OCI-LY7 (cell line): ENCODE measurements at regions not wholly inside any gene's neighbourhood (a gene's known extent, or its start where the extent isn't known, plus 50 kb on each side); places are given as distances from the start of the nearest gene placed in this dataset.

Experiments used
- BruUV-seq: library from RNA; stranded (reverse); fragments of 400-500 nt; replicated peaks from 2 replicates; lab custom pipeline; 2021; lab: Mats Ljungman, UMichigan
- CTCF ChIA-PET: fragments of 300-600 bp; sonication (Branson Sonifier 250); formaldehyde crosslinking; loops from one replicate; lab custom pipeline; 2022; ENCODE audit warnings: antibody characterized with exemption; ENCODE audit not compliant: unreplicated experiment; lab: Charles Lee
- POLR2A ChIA-PET: fragments of 300-600 bp; sonication (Branson Sonifier 250); formaldehyde crosslinking; loops from one replicate; lab custom pipeline; 2022; ENCODE audit warnings: antibody characterized with exemption; lab: Charles Lee
- DNase-seq: peaks from one replicate; pipeline ENCODE4 v3.0.0-alpha.2; 2015; ENCODE audit warnings: low spot score
- H2AFZ ChIP-seq: fragments of 200-600 bp; sonication (generic), shearing (Covaris generic); 2 replicates; pipeline ENCODE4 v1.6.1; 2014; ENCODE audit warnings: mild to moderate bottlenecking, antibody characterized with exemption, low read length, moderate library complexity
- H3K27ac ChIP-seq: fragments of 200-600 bp; sonication (generic); 2 replicates; pipeline ENCODE4 v1.5.1; 2014; ENCODE audit warnings: mixed run types, low read depth, mild to moderate bottlenecking, moderate library complexity, low read length, inconsistent platforms; ENCODE audit not compliant: poor library complexity, severe bottlenecking
- H3K36me3 ChIP-seq: fragments of 200-600 bp; sonication (generic); 2 replicates; pipeline ENCODE4 v1.6.1; 2014; ENCODE audit warnings: mild to moderate bottlenecking, antibody characterized with exemption, low read length, moderate library complexity, mixed read lengths; ENCODE audit not compliant: insufficient read depth
- H3K4me1 ChIP-seq: fragments of 200-600 bp; sonication (generic); 2 replicates; pipeline ENCODE4 v1.5.1; 2014; ENCODE audit warnings: mild to moderate bottlenecking, low read length; ENCODE audit not compliant: insufficient read depth, poor library complexity, severe bottlenecking
- H3K4me2 ChIP-seq: fragments of 200-600 bp; sonication (generic); 2 replicates; pipeline ENCODE4 v1.6.1; 2014; ENCODE audit warnings: mild to moderate bottlenecking, low read length
- H3K4me3 ChIP-seq: fragments of 200-600 bp; sonication (generic); 2 replicates; pipeline ENCODE4 v1.5.1; 2014; ENCODE audit warnings: mild to moderate bottlenecking, low read depth, low read length; ENCODE audit not compliant: poor library complexity, severe bottlenecking
- H3K79me2 ChIP-seq: fragments of 200-600 bp; sonication (generic); 2 replicates; pipeline ENCODE4 v1.6.1; 2016; ENCODE audit warnings: low read depth, mild to moderate bottlenecking, low read length, moderate library complexity, mixed read lengths; ENCODE audit not compliant: insufficient read depth
- H3K9me2 ChIP-seq: fragments of 200-600 bp; sonication (generic); 2 replicates; pipeline ENCODE4 v1.6.1; 2016; ENCODE audit warnings: mild to moderate bottlenecking, low read length, mixed read lengths; ENCODE audit not compliant: insufficient read depth
- H3K9me3 ChIP-seq: fragments of 200-600 bp; sonication (generic); 2 replicates; pipeline ENCODE4 v1.6.1; 2014; ENCODE audit warnings: mild to moderate bottlenecking, mixed run types, low read length, mixed read lengths
- H4K20me1 ChIP-seq: fragments of 200-600 bp; sonication (generic); 2 replicates; pipeline ENCODE4 v1.6.1; 2014; ENCODE audit warnings: mild to moderate bottlenecking, antibody characterized with exemption, low read length, moderate library complexity, mixed read lengths; ENCODE audit not compliant: insufficient read depth
- EZH2phosphoT487 ChIP-seq: fragments of 200-600 bp; sonication (generic); IDR thresholded peaks from 2 replicates; pipeline ENCODE4 v1.6.1; 2018; ENCODE audit warnings: low read depth, borderline replicate concordance, mild to moderate bottlenecking, mixed run types, antibody characterized with exemption, low read length, moderate library complexity, mixed read lengths
- intact Hi-C: fragments of 100-400 bp; cut with micrococcal nuclease; formaldehyde crosslinking; loops from one replicate; pipeline ENCODE4 v1.10.0; 2022; ENCODE audit not compliant: unreplicated experiment
- TF ChIP-seq, protein P1 (sequence below): fragments of 200-600 bp; sonication (generic); conservative IDR thresholded peaks from 2 replicates; pipeline ENCODE4 v1.5.1; 2014; ENCODE audit warnings: mild to moderate bottlenecking, antibody characterized with exemption, low read length, moderate library complexity, mixed read lengths

DNA sequence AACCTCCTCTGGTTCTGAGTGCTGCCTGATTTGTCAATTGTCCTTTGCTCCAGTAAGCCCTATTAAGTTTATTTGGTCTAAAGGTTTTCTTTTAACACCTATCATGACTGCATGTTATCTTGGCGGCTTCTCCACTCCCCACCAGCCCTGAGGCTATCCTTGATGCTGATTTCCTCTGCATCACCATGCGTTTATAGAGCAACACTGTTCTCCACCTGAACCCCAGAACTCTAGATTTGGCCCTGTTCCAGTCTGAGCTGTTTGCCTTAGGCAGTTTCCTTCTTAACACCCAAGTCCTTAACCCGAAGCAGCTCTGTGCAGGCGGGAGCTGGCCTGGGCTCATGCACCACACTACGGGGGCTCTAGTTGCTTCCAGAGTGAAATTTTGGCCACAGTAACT lies 98.2 kb upstream of the NPAS2 start:
- TF ChIP-seq, protein P1, sequence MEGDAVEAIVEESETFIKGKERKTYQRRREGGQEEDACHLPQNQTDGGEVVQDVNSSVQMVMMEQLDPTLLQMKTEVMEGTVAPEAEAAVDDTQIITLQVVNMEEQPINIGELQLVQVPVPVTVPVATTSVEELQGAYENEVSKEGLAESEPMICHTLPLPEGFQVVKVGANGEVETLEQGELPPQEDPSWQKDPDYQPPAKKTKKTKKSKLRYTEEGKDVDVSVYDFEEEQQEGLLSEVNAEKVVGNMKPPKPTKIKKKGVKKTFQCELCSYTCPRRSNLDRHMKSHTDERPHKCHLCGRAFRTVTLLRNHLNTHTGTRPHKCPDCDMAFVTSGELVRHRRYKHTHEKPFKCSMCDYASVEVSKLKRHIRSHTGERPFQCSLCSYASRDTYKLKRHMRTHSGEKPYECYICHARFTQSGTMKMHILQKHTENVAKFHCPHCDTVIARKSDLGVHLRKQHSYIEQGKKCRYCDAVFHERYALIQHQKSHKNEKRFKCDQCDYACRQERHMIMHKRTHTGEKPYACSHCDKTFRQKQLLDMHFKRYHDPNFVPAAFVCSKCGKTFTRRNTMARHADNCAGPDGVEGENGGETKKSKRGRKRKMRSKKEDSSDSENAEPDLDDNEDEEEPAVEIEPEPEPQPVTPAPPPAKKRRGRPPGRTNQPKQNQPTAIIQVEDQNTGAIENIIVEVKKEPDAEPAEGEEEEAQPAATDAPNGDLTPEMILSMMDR = no peak
- TF ChIP-seq EZH2phosphoT487 = no peak

DNA sequence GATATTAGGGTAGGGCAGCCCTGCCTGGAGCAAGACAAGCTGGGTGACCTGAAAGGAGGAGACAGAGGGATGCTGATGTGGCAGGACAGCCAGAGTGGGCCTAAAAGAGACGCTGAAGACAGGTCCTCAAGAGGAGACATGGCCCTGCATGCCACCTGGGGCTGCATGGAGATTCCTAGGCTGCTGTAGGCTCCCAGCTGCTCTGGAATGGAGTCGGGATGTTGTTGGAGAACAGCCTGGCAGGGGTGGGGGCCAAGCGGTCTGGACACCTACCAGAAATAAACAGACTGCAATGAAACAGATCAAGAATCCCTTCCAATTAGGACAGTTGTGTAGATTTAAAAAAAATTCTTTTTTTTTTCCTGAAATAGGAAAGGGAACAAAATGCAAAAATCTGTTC lies 97.8 kb upstream of the NPAS2 start:
- Histone ChIP-seq H3K79me2 (no peaks in the 10 kb centered on the region), H3K4me2 (no peak overlapping the region), H3K27ac (no peak overlapping the region), H2AFZ (no peak overlapping the region), H3K4me3 (no peak overlapping the region), H3K9me2 (no peaks in the 10 kb centered on the region), H4K20me1 (no peaks in the 10 kb centered on the region), H3K9me3 (no peaks in the 10 kb centered on the region), H3K36me3 (no peaks in the 10 kb centered on the region), H3K4me1 (no peaks in the 10 kb centered on the region)
- ChIA-PET CTCF (no interaction called here), POLR2A (no interaction called here)
- no TSS peak for BruUV-seq
- TF ChIP-seq, protein P1 = no peak
- TF ChIP-seq EZH2phosphoT487 = no peak
- DNase-seq = no peak
- intact Hi-C loops = no loop called here

More for the DNA sequence above, 98.2 kb upstream of the NPAS2 start:
- POLR2A ChIA-PET = no interaction called here
- no peak overlapping the region for H3K4me3 ChIP-seq
- no peaks in the 10 kb centered on the region for H3K4me1 ChIP-seq
- H3K79me2 ChIP-seq = no peaks in the 10 kb centered on the region
- H2AFZ ChIP-seq = no peak overlapping the region
- H4K20me1 ChIP-seq = no peaks in the 10 kb centered on the region
- H3K9me2 ChIP-seq = no peaks in the 10 kb centered on the region
- H3K4me2 ChIP-seq = no peak overlapping the region
- CTCF ChIA-PET = no interaction called here
- intact Hi-C loops = no loop called here
- H3K36me3 ChIP-seq = no peaks in the 10 kb centered on the region
- H3K27ac ChIP-seq = no peak overlapping the region
- BruUV-seq = no TSS peak
- no peaks in the 10 kb centered on the region for H3K9me3 ChIP-seq
- DNase-seq = no peak

DNA sequence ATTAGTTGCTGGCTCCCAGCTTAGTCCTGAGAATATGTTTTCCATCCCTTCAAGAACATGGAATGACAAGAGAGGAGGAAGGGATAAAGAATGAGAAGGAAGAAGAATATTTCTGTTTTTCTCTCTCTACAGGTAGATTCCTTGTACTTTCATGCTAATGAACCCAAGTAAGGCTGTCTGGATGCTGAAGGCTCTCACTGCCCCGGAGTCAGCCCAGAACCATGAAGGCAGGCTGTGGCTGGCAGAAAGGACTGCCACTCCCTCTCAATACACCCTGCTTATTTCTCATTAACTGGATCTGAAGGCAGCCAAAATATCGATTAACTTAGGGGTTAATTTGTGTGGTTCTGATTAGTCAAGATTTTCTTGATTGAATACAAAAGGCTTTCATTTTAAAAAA lies 93.1 kb upstream of the NPAS2 start:
- ChIA-PET CTCF (no interaction called here), POLR2A (no interaction called here)
- Histone ChIP-seq H3K4me3 (no peak overlapping the region), H3K27ac (no peak overlapping the region), H3K4me1 (no peaks in the 10 kb centered on the region), H3K36me3 (no peaks in the 10 kb centered on the region), H3K9me3 (no peaks in the 10 kb centered on the region), H2AFZ (no peak overlapping the region), H3K4me2 (no peak overlapping the region), H4K20me1 (no peaks in the 10 kb centered on the region), H3K9me2 (no peaks in the 10 kb centered on the region), H3K79me2 (no peaks in the 10 kb centered on the region)
- DNase-seq = no peak
- intact Hi-C loops = no loop called here
- TF ChIP-seq EZH2phosphoT487 = no peak
- TF ChIP-seq, protein P1 = no peak
- BruUV-seq = no TSS peak
